NB4 (cell line): ENCODE measurements at regions not wholly inside any gene's neighbourhood (a gene's known extent, or its start where the extent isn't known, plus 50 kb on each side); places are given as distances from the start of the nearest gene placed in this dataset.

Source experiments
- DNase-seq: peaks from one replicate; pipeline ENCODE4 v3.0.0; 2010; ENCODE audit warnings: low read depth
- H3K4me3 ChIP-seq: one replicate; pipeline ENCODE4 v1.5.1; 2011; ENCODE audit warnings: mild to moderate bottlenecking, low read depth, low read length, moderate library complexity
- CTCF ChIP-seq: IDR thresholded peaks from one replicate; pipeline ENCODE4 v1.5.1; 2012; ENCODE audit warnings: low read depth, low read length
- MAX ChIP-seq: IDR thresholded peaks from 2 replicates; pipeline ENCODE4 v1.6.1; 2011; ENCODE audit warnings: low read depth, low read length
- MYC ChIP-seq: IDR thresholded peaks from 2 replicates; pipeline ENCODE4 v1.6.1; 2011; ENCODE audit warnings: low read depth, low read length
- POLR2A ChIP-seq: IDR thresholded peaks from 2 replicates; pipeline ENCODE4 v1.6.1; 2011; ENCODE audit warnings: mild to moderate bottlenecking; ENCODE audit not compliant: insufficient read length; ENCODE audit errors: extremely low read depth

- no peak overlapping the region for H3K4me3 ChIP-seq
- no peak for TF ChIP-seq CTCF
- TF ChIP-seq MAX = no peak
- no peak for TF ChIP-seq MYC
- no peak for TF ChIP-seq POLR2A
- DNase-seq = peak; percentile 4
These were observed 374.2 kb downstream of the SH2D1A start for GRCh38 chrX:124720532-124720931.

- no peak overlapping the region for H3K4me3 ChIP-seq
- TF ChIP-seq MYC (no peak), CTCF (no peak), POLR2A (no peak), MAX (no peak)
- no peak for DNase-seq
These were observed 379.1 kb downstream of the SH2D1A start for GRCh38 chrX:124725502-124725901.

GRCh38 chrX:124726292-124726691 lies 379.9 kb downstream of the SH2D1A start:
- H3K4me3 ChIP-seq = no peak overlapping the region
- no peak for DNase-seq
- TF ChIP-seq MYC = no peak
- no peak for TF ChIP-seq CTCF
- TF ChIP-seq MAX = no peak
- no peak for TF ChIP-seq POLR2A

- DNase-seq = no peak
- no peak overlapping the region for H3K4me3 ChIP-seq
- TF ChIP-seq CTCF = no peak
- no peak for TF ChIP-seq MYC
- TF ChIP-seq POLR2A = no peak
- TF ChIP-seq MAX = no peak
These were observed 380.5 kb downstream of the SH2D1A start for GRCh38 chrX:124726881-124727280.

DNA sequence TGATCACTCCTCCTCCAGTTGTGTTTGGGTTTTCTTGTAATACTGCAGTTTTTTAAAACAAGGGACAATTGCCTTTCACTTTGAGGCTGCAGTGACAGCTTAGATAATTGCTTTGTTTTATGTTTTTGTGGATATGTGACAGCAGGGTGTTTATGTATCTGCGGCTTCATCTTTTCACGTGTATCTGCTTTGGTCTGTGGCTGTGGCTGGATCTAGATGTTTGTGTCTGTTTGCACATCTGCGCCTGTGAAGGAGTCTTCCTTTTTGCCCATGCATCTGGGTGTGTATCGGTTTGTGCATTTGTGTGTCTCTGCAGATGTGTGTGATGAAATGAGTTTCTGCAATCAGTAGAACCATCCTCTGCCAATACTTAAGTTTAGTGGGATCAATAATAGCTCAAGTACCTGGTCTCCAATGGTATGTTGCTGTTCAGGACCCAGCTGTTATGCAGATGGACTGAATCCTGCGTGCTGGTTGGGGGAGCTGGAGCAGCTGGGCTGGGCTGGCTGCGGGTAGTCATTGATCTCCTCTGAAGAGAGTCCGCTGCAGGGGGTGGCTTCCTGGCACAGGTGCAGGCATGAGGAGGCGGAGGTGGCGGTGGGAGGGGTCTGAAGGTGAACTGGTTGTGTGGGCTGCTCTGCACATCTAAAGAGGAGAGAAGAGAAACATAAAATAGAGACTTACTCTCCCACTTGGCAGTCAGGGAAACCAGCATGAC lies 390.3 kb downstream of the SH2D1A start:
- no peak for DNase-seq
- TF ChIP-seq MAX (no peak), POLR2A (no peak), CTCF (no peak), MYC (no peak)
- H3K4me3 ChIP-seq = no peak overlapping the region

- DNase-seq = no peak
- no peak overlapping the region for H3K4me3 ChIP-seq
- TF ChIP-seq POLR2A = no peak
- no peak for TF ChIP-seq MYC
- no peak for TF ChIP-seq CTCF
- no peak for TF ChIP-seq MAX
These were observed 391.4 kb downstream of the SH2D1A start for GRCh38 chrX:124737771-124738170.
